ENCODE measurements at regions not wholly inside any gene's neighbourhood (a gene's known extent, or its start where the extent isn't known, plus 50 kb on each side); places are given as distances from the start of the nearest gene placed in this dataset.

DNA sequence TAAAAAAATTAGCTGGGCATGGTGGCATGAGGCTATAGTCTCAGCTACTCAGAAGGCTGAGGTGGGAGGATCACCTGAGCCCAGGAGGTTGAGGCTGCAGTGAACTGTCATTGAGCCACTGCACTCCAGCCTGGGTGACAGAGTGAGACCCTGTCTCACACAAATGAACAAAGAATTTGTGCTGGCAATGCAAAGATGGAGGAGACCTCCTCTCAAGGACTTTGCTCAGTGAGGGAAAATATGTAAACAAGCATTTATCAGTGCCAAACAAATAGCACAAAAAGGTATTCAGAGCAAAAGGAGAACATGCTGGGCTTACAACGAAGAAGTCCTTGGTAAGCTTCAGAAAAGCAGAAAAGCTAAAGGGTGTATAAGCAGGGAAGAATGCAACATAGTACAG lies 113.1 kb upstream of the UMPS start (continued):
- TF ChIP-seq, protein P1, sequence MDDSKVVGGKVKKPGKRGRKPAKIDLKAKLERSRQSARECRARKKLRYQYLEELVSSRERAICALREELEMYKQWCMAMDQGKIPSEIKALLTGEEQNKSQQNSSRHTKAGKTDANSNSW (CRISPR knock-in tag; IDR thresholded peaks at IDR 0.05; ENCODE audit: borderline replicate concordance) = no peak
- TF ChIP-seq MBNL3 (CRISPR knock-in tag; conservative IDR thresholded peaks at IDR 0.05) = no peak
- peak; percentile 82 for TF ChIP-seq SOX5 (CRISPR knock-in tag; IDR thresholded peaks at IDR 0.05; ENCODE audit: borderline replicate concordance)
- 0 out of 2 replicates have a peak, but pooled peaks have one; percentile 26 for TF ChIP-seq ZNF629 (CRISPR knock-in tag; conservative IDR thresholded peaks at IDR 0.05)
- TF ChIP-seq, protein P2, sequence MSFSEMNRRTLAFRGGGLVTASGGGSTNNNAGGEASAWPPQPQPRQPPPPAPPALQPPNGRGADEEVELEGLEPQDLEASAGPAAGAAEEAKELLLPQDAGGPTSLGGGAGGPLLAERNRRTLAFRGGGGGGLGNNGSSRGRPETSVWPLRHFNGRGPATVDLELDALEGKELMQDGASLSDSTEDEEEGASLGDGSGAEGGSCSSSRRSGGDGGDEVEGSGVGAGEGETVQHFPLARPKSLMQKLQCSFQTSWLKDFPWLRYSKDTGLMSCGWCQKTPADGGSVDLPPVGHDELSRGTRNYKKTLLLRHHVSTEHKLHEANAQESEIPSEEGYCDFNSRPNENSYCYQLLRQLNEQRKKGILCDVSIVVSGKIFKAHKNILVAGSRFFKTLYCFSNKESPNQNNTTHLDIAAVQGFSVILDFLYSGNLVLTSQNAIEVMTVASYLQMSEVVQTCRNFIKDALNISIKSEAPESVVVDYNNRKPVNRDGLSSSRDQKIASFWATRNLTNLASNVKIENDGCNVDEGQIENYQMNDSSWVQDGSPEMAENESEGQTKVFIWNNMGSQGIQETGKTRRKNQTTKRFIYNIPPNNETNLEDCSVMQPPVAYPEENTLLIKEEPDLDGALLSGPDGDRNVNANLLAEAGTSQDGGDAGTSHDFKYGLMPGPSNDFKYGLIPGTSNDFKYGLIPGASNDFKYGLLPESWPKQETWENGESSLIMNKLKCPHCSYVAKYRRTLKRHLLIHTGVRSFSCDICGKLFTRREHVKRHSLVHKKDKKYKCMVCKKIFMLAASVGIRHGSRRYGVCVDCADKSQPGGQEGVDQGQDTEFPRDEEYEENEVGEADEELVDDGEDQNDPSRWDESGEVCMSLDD (CRISPR knock-in tag; IDR thresholded peaks at IDR 0.05; ENCODE audit: borderline replicate concordance) = no peak
- no peak for TF ChIP-seq ZNF549 (CRISPR knock-in tag; IDR thresholded peaks at IDR 0.05)
- 0 out of 2 replicates have a peak, but pooled peaks have one; percentile 42 for TF ChIP-seq ZNF232 (CRISPR knock-in tag; IDR thresholded peaks at IDR 0.05; ENCODE audit: borderline replicate concordance)
- TF ChIP-seq, protein P3, sequence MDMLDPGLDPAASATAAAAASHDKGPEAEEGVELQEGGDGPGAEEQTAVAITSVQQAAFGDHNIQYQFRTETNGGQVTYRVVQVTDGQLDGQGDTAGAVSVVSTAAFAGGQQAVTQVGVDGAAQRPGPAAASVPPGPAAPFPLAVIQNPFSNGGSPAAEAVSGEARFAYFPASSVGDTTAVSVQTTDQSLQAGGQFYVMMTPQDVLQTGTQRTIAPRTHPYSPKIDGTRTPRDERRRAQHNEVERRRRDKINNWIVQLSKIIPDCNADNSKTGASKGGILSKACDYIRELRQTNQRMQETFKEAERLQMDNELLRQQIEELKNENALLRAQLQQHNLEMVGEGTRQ (IDR thresholded peaks at IDR 0.05; ENCODE audit: low read depth, low read length) = no peak
- TF ChIP-seq, protein P3 (CRISPR knock-in tag; IDR thresholded peaks at IDR 0.05; ENCODE audit: borderline replicate concordance) = no peak
- no peak for TF ChIP-seq SRY (CRISPR knock-in tag; IDR thresholded peaks at IDR 0.05)
- no peak for TF ChIP-seq NFE2L1 (CRISPR knock-in tag; IDR thresholded peaks at IDR 0.05; ENCODE audit: borderline replicate concordance)
- TF ChIP-seq KLF6 (CRISPR knock-in tag; IDR thresholded peaks at IDR 0.05) = no peak
- no peak for TF ChIP-seq AHR (CRISPR knock-in tag; IDR thresholded peaks at IDR 0.05)
- no peak for TF ChIP-seq TBL1XR1 (IDR thresholded peaks at IDR 0.05; ENCODE audit: borderline replicate concordance, low read length, partially characterized antibody)
- TF ChIP-seq ARID2 (CRISPR knock-in tag; IDR thresholded peaks at IDR 0.05; ENCODE audit: borderline replicate concordance) = no peak
- TF ChIP-seq, protein P4, sequence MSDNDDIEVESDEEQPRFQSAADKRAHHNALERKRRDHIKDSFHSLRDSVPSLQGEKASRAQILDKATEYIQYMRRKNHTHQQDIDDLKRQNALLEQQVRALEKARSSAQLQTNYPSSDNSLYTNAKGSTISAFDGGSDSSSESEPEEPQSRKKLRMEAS (IDR thresholded peaks at IDR 0.05) = no peak
- no peak; the same call in 1 of the 2 replicates for TF ChIP-seq SMAD3 (CRISPR knock-in tag; IDR thresholded peaks at IDR 0.05)
- TF ChIP-seq CAMTA2 (CRISPR knock-in tag; IDR thresholded peaks at IDR 0.05; ENCODE audit: borderline replicate concordance) = no peak
- no peak for TF ChIP-seq NRL (CRISPR knock-in tag; IDR thresholded peaks at IDR 0.05; ENCODE audit: borderline replicate concordance)
- TF ChIP-seq, protein P5, sequence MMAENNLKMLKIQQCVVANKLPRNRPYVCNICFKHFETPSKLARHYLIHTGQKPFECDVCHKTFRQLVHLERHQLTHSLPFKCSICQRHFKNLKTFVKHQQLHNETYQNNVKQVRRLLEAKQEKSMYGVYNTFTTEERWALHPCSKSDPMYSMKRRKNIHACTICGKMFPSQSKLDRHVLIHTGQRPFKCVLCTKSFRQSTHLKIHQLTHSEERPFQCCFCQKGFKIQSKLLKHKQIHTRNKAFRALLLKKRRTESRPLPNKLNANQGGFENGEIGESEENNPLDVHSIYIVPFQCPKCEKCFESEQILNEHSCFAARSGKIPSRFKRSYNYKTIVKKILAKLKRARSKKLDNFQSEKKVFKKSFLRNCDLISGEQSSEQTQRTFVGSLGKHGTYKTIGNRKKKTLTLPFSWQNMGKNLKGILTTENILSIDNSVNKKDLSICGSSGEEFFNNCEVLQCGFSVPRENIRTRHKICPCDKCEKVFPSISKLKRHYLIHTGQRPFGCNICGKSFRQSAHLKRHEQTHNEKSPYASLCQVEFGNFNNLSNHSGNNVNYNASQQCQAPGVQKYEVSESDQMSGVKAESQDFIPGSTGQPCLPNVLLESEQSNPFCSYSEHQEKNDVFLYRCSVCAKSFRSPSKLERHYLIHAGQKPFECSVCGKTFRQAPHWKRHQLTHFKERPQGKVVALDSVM (CRISPR knock-in tag; IDR thresholded peaks at IDR 0.05) = peak; percentile 95
- no peak for TF ChIP-seq TCF7 (IDR thresholded peaks at IDR 0.05; ENCODE audit: low read depth)
- TF ChIP-seq ZNF296 (CRISPR knock-in tag; conservative IDR thresholded peaks at IDR 0.05) = no peak
- TF ChIP-seq HNF4A (CRISPR knock-in tag; IDR thresholded peaks at IDR 0.05) = peak; percentile 87
- TF ChIP-seq ZNF30 (CRISPR knock-in tag; IDR thresholded peaks at IDR 0.05) = no peak
- TF ChIP-seq DNMT1 (CRISPR knock-in tag; IDR thresholded peaks at IDR 0.05) = no peak

Data from HepG2 (cell line).